Colonic mucosa (tissue), 4 donors: ENCODE measurements at regions not wholly inside any gene's neighbourhood (a gene's known extent, or its start where the extent isn't known, plus 50 kb on each side); places are given as distances from the start of the nearest gene placed in this dataset.
A peak's percentile ranks its signal among the peaks of the same experiment; 100 is the strongest.

Experiments used
- DNase-seq: peaks from one replicate; pipeline ENCODE4 v3.0.0-alpha.2; 2020
- H3K27ac ChIP-seq: fragments of 200-600 bp; one replicate; pipeline ENCODE4 v1.8.0; 2021
- H3K27me3 ChIP-seq: fragments of 200-600 bp; one replicate; pipeline ENCODE4 v1.8.0; 2021
- H3K36me3 ChIP-seq: fragments of 200-600 bp; one replicate; pipeline ENCODE4 v1.8.0; 2021
- H3K4me1 ChIP-seq: fragments of 200-600 bp; one replicate; pipeline ENCODE4 v1.8.0; 2021; ENCODE audit warnings: mild to moderate bottlenecking
- H3K4me3 ChIP-seq: fragments of 200-600 bp; one replicate; pipeline ENCODE4 v1.8.0; 2021
- H3K9ac ChIP-seq, 2 donors: one replicate each; pipeline ENCODE4 v1.7.0; 2013; ENCODE audit warnings: control low read depth in 2 of 2, low read depth in 2 of 2, low read length in 2 of 2
- H3K9me3 ChIP-seq: fragments of 200-600 bp; one replicate; pipeline ENCODE4 v1.8.0; 2021
- intact Hi-C: fragments of 100-400 bp; cut with DNase I; formaldehyde crosslinking; loops from one replicate; pipeline ENCODE4 v1.14.1; 2022
- TF ChIP-seq, protein P1 (sequence below): fragments of 200-600 bp; IDR thresholded peaks from one replicate; pipeline ENCODE4 v1.8.0; 2022; ENCODE audit warnings: antibody characterized with exemption, mild to moderate bottlenecking
- donor health status: healthy.
- donor health status: DM: no; HTN: no; CAD: no.
- donor health status: DM: no; HTN: no; CAD: no.

- H3K4me1 ChIP-seq = no peaks in the 10 kb centered on the region
- intact Hi-C loops = no loop called here
- H3K9me3 ChIP-seq = no peaks in the 10 kb centered on the region
- H3K36me3 ChIP-seq = no peaks in the 10 kb centered on the region
- no peaks in the 10 kb centered on the region for H3K27me3 ChIP-seq
- H3K9ac ChIP-seq = no peak overlapping the region
- no peak for DNase-seq
- TF ChIP-seq, protein P1, sequence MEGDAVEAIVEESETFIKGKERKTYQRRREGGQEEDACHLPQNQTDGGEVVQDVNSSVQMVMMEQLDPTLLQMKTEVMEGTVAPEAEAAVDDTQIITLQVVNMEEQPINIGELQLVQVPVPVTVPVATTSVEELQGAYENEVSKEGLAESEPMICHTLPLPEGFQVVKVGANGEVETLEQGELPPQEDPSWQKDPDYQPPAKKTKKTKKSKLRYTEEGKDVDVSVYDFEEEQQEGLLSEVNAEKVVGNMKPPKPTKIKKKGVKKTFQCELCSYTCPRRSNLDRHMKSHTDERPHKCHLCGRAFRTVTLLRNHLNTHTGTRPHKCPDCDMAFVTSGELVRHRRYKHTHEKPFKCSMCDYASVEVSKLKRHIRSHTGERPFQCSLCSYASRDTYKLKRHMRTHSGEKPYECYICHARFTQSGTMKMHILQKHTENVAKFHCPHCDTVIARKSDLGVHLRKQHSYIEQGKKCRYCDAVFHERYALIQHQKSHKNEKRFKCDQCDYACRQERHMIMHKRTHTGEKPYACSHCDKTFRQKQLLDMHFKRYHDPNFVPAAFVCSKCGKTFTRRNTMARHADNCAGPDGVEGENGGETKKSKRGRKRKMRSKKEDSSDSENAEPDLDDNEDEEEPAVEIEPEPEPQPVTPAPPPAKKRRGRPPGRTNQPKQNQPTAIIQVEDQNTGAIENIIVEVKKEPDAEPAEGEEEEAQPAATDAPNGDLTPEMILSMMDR = no peak
- no peak overlapping the region for H3K4me3 ChIP-seq
- H3K27ac ChIP-seq = no peak overlapping the region
Measured at GRCh38 chr1:234944439-234945344, 183.9 kb downstream of the TOMM20 start.

- Histone ChIP-seq H3K36me3 (no peaks in the 10 kb centered on the region), H3K27ac (no peak overlapping the region), H3K27me3 (no peaks in the 10 kb centered on the region), H3K4me1 (no peaks in the 10 kb centered on the region), H3K9ac (peak overlapping the region in 1 of 2 donors; percentile 17), H3K4me3 (no peak overlapping the region), H3K9me3 (no peaks in the 10 kb centered on the region)
- TF ChIP-seq, protein P1 = no peak
- DNase-seq = no peak
- intact Hi-C loops = no loop called here
Measured at GRCh38 chr1:234943836-234944402, 184.7 kb downstream of the TOMM20 start.

DNA sequence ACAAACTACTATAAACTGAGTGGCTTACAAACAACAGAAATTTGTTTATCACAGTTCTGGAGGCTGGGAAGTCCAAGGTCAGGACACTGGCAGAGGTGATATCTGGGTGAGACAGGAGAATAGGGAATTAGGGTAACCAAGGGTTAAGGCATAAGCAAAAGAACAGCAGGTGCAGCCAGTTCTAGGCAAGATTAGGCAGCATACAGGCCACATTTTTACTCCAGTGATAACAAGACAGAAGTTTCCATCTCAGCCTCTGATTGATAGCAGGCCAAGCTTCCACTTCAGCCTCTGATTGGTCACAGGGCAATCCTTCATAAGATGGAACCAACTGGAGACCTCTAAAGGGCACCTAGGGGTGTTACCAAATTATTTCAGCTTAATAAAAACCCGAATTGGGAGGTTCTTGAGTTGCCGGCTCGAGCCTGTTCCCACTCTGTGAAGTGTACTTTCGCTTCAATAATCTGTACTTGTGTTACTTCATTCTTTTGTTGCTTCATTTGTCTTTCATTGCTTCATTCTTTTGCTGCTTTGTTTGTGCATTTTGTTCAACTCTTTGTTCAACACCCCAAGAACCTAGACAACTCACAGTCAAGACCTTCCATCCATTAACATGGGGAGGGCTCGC, 185.6 kb downstream of the TOMM20 start:
- H3K9me3 ChIP-seq = no peaks in the 10 kb centered on the region
- H3K27ac ChIP-seq = no peak overlapping the region
- intact Hi-C loops = no loop called here

DNA sequence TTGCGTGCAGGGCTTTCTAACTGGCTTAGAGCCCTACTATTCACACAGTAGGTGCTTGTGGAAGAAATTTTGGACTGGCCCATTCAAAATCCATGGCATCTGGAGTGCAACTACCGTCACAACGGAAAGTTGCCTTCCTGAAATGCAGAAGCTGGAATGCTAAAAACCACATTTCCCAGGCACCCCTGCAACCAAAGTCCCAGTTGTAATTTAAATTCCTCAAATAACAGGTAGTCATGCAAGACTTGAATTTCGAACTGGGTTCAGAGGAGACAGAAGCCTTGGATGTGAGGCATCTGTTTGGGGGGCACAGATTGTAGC, 186.7 kb downstream of the TOMM20 start:
- Histone ChIP-seq H3K27me3 (no peaks in the 10 kb centered on the region), H3K9me3 (no peaks in the 10 kb centered on the region), H3K4me1 (no peaks in the 10 kb centered on the region), H3K36me3 (no peaks in the 10 kb centered on the region), H3K4me3 (no peak overlapping the region), H3K27ac (no peak overlapping the region), H3K9ac (no peak overlapping the region)
- TF ChIP-seq, protein P1 = no peak
- no peak for DNase-seq
- intact Hi-C loops = no loop called here

More for the DNA sequence above, 185.6 kb downstream of the TOMM20 start:
- Histone ChIP-seq H3K27me3 (no peaks in the 10 kb centered on the region), H3K36me3 (no peaks in the 10 kb centered on the region), H3K4me1 (no peaks in the 10 kb centered on the region), H3K4me3 (no peak overlapping the region), H3K9ac (no peak overlapping the region)
- TF ChIP-seq, protein P1 = no peak
- no peak for DNase-seq

DNA sequence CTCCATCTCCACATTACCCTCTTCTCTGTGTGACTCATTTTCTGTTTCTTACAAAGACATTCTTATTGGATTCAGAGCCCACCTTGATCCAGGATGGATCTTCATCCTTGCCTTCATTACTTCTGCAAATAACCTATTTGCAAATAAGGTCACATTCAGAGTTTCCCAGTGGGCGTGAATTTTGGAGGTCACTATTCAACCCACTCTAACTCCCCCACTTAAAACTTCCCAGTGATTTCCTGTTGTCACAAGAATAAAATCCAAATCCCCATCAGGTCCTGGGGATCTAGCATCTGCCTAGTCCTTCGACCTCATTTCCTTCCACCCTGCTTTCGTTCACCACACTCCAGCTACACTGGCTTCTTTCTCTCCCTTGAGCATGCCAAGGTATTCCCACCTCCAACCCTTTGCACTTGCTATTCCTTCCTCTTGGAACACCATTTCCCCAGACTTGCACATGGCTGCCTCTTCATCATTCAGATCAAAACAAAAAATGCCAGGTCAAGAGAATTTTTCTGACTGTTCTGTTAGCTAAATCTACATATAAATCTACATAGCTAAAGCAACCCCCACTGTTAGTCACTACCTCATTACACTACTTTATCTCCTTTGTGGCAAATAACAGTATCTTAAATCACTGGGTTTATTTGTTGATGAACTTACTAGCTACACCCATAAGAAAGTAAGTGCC, 187.2 kb downstream of the TOMM20 start:
- Histone ChIP-seq H3K27me3 (no peaks in the 10 kb centered on the region), H3K4me3 (no peak overlapping the region), H3K36me3 (no peaks in the 10 kb centered on the region), H3K9me3 (no peaks in the 10 kb centered on the region), H3K27ac (no peak overlapping the region), H3K4me1 (no peaks in the 10 kb centered on the region), H3K9ac (no peak overlapping the region)
- intact Hi-C loops = no loop called here
- no peak for DNase-seq
- TF ChIP-seq, protein P1 = no peak
